ENCODE measurements at regions not wholly inside any gene's neighbourhood (a gene's known extent, or its start where the extent isn't known, plus 50 kb on each side); places are given as distances from the start of the nearest gene placed in this dataset.

GRCh38 chr18:28712796-28713425, 536.0 kb upstream of the CDH2 start:
- 19% methylated on average over 4 of the region's 4 CpGs for WGBS (ENCODE audit: insufficient coverage, insufficient replicate concordance, low lambda C conversion rate, missing lambda C conversion rate)
- intact Hi-C loops (cut with micrococcal nuclease; ENCODE audit: unreplicated experiment) (no loop called here), in situ Hi-C loops (cut with MboI) (no loop called here)
- FAIRE-seq (no peak), ATAC-seq (no peak), DNase-seq (ENCODE audit: low read depth, low spot score) (no peak)
- H3K27me3 ChIP-seq (replicated peaks in 1 of 2; ENCODE audit: control insufficient read depth in 2 of 2, insufficient read depth in 2 of 2, low read length in 1 of 2): no peaks in the 10 kb centered on the region
- H3K4me2 ChIP-seq (ENCODE audit: control insufficient read depth, insufficient read depth): no peak overlapping the region
- no peaks in the 10 kb centered on the region for H3K36me3 ChIP-seq (ENCODE audit: control insufficient read depth in 2 of 2, insufficient read depth in 2 of 2, low read length in 1 of 2)
- ChIA-PET RAD21 (ENCODE audit: unreplicated experiment) (no interaction called here), POLR2A (no interaction called here), CTCF (no interaction called here), SMC1A (ENCODE audit: uncharacterized antibody, unreplicated experiment) (no interaction called here)
- H2AFZ ChIP-seq (ENCODE audit: control insufficient read depth, low read depth, low read length): no peak overlapping the region
- H3K9me3 ChIP-seq (replicated peaks; ENCODE audit: control insufficient read depth, insufficient read depth, low read length): no peaks in the 10 kb centered on the region
- H4K20me1 ChIP-seq (ENCODE audit: control insufficient read depth, insufficient read depth): no peaks in the 10 kb centered on the region
- H3K9ac ChIP-seq (ENCODE audit: control insufficient read depth, insufficient read depth, low read length): no peak overlapping the region
- BruUV-seq (replicated peaks): no TSS peak
- H3K4me3 ChIP-seq: no peak overlapping the region
- no peaks in the 10 kb centered on the region for H3K79me2 ChIP-seq (ENCODE audit: control insufficient read depth, insufficient read depth, low read length)
- TF ChIP-seq BCL11A (IDR thresholded peaks at IDR 0.05; ENCODE audit: low read depth, low read length) (no peak), ESRRA (IDR thresholded peaks at IDR 0.05; ENCODE audit: low read length) (no peak), ASH2L (IDR thresholded peaks at IDR 0.05; ENCODE audit: borderline replicate concordance, low read depth) (no peak), TCF7 (IDR thresholded peaks at IDR 0.05; ENCODE audit: borderline replicate concordance) (no peak), ATF3 (IDR thresholded peaks at IDR 0.05; ENCODE audit: borderline replicate concordance, extremely low read depth, low read depth, low read length) (no peak), ZNF24 (IDR thresholded peaks at IDR 0.05) (no peak), CHD1 (IDR thresholded peaks at IDR 0.05; ENCODE audit: low read depth, low read length) (no peak)
- TF ChIP-seq, protein P1, sequence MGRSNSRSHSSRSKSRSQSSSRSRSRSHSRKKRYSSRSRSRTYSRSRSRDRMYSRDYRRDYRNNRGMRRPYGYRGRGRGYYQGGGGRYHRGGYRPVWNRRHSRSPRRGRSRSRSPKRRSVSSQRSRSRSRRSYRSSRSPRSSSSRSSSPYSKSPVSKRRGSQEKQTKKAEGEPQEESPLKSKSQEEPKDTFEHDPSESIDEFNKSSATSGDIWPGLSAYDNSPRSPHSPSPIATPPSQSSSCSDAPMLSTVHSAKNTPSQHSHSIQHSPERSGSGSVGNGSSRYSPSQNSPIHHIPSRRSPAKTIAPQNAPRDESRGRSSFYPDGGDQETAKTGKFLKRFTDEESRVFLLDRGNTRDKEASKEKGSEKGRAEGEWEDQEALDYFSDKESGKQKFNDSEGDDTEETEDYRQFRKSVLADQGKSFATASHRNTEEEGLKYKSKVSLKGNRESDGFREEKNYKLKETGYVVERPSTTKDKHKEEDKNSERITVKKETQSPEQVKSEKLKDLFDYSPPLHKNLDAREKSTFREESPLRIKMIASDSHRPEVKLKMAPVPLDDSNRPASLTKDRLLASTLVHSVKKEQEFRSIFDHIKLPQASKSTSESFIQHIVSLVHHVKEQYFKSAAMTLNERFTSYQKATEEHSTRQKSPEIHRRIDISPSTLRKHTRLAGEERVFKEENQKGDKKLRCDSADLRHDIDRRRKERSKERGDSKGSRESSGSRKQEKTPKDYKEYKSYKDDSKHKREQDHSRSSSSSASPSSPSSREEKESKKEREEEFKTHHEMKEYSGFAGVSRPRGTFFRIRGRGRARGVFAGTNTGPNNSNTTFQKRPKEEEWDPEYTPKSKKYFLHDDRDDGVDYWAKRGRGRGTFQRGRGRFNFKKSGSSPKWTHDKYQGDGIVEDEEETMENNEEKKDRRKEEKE (IDR thresholded peaks at IDR 0.05): no peak
- H3K27ac ChIP-seq (ENCODE audit: control insufficient read depth, insufficient read depth): no peak overlapping the region
- H3K4me1 ChIP-seq (ENCODE audit: control insufficient read depth, insufficient read depth, low read length): no peaks in the 10 kb centered on the region
